Stomach (tissue), 4 donors: ENCODE measurements at regions not wholly inside any gene's neighbourhood (a gene's known extent, or its start where the extent isn't known, plus 50 kb on each side); places are given as distances from the start of the nearest gene placed in this dataset.

Source experiments
- POLR2A ChIP-seq, 4 donors: fragments of 450-650 bp; IDR thresholded peaks; one replicate each; pipeline ENCODE4 v1.6.1; 2016; ENCODE audit warnings: antibody characterized with exemption in 4 of 4, control low read depth in 2 of 4, mild to moderate bottlenecking in 1 of 4, moderate library complexity in 1 of 4
- TF ChIP-seq, protein P1 (sequence below), 7 experiments: fragments of 450-650 bp in 4 of 7; fragments of 200-600 bp in 3 of 7; sonication (generic) in 3 of 7; IDR thresholded peaks; one replicate each; pipeline ENCODE4 v1.5.1; 2016 to 2019; ENCODE audit warnings: antibody characterized with exemption in 7 of 7, control low read depth in 2 of 7, mild to moderate bottlenecking in 1 of 7

DNA sequence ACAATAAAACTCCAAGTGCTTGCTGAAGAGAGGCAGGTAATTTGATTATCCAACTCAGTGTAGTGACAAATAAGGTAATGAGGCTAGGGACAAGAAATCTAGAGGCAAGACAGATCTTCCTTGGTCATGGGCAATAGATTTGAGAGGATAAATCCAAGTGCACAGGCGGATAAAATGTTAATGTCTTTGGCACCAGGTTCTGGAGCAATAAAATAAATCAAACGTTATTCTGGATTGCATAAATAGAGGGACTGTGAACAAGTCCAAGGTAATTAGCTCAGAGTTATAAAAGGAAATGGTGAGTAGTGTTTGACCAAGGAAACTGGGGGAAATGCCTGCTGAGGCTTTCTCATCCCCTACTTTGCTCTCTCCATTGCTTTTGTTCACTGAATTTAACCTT, 329.3 kb upstream of the PROX1 start:
- no peak for TF ChIP-seq POLR2A (IDR thresholded peaks at IDR 0.05)
- TF ChIP-seq, protein P1, sequence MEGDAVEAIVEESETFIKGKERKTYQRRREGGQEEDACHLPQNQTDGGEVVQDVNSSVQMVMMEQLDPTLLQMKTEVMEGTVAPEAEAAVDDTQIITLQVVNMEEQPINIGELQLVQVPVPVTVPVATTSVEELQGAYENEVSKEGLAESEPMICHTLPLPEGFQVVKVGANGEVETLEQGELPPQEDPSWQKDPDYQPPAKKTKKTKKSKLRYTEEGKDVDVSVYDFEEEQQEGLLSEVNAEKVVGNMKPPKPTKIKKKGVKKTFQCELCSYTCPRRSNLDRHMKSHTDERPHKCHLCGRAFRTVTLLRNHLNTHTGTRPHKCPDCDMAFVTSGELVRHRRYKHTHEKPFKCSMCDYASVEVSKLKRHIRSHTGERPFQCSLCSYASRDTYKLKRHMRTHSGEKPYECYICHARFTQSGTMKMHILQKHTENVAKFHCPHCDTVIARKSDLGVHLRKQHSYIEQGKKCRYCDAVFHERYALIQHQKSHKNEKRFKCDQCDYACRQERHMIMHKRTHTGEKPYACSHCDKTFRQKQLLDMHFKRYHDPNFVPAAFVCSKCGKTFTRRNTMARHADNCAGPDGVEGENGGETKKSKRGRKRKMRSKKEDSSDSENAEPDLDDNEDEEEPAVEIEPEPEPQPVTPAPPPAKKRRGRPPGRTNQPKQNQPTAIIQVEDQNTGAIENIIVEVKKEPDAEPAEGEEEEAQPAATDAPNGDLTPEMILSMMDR (IDR thresholded peaks at IDR 0.05) = no peak
